T-helper 2 cell treated with Interferon-gamma antibody and Interleukin-4, amounts not matched to agents 5 μg/mL and 100 μg/mL, for 36 hours (primary cell): ENCODE measurements at regions not wholly inside any gene's neighbourhood (a gene's known extent, or its start where the extent isn't known, plus 50 kb on each side); places are given as distances from the start of the nearest gene placed in this dataset.

ENCODE experiments used
- DNase-seq: peaks from one replicate; pipeline ENCODE4 v3.0.0; 2021; ENCODE audit warnings: low spot score
- H3K27ac Mint-ChIP-seq: one replicate; pipeline ENCODE4 v1.8.0; 2021; ENCODE audit warnings: mild to moderate bottlenecking, mixed read lengths
- H3K27me3 Mint-ChIP-seq: one replicate; pipeline ENCODE4 v1.8.0; 2021; ENCODE audit warnings: low read depth, mixed read lengths
- H3K36me3 Mint-ChIP-seq: one replicate; pipeline ENCODE4 v1.8.0; 2021; ENCODE audit warnings: low read depth, mixed read lengths
- H3K4me1 Mint-ChIP-seq: one replicate; pipeline ENCODE4 v1.8.0; 2021; ENCODE audit warnings: low read depth, mixed read lengths
- H3K4me3 Mint-ChIP-seq: one replicate; pipeline ENCODE4 v1.8.0; 2022; ENCODE audit warnings: mild to moderate bottlenecking, moderate library complexity, mixed read lengths
- H3K9me3 Mint-ChIP-seq: one replicate; pipeline ENCODE4 v1.8.0; 2021; ENCODE audit warnings: mixed read lengths

DNA sequence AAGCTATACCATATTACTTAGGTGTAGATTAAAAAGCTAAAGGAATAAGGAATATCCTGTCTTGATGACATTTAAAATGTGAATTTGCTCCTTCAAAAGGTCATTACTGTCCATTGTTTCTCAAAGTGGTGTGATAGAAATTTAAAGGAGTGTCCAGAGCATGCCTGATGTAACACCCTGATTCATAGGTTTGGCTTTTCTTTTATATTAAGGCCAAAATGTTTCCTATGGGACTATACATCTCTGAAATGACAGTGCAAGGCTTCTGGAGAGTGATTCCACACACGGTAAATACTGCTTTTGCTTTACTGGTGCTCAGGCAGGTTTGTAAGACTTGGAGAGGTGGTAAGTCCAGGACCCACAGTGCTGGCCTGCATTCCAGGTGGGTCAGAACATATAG lies 289.9 kb downstream of the RFC3 start:
- H3K9me3 Mint-ChIP-seq: peaks cover 9% of the 10 kb centered on the region

DNA sequence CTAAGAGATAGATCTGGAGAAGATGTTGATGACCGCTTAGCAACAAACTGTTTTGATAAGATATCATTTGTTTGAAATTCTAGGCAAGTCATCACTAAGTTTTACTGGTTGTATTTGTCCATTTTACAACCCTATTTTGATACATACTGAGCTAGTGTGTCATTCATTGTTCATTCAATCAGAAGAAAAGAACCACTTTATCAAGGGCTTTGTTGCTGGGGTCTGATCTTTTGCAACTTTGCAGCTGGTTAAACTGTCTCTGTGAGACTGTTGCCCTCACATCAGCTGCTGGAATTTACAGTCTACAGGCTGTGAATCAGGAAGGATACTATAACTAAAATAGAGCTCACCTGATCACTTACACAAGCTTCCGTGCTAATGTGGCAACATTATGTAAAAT lies 290.5 kb downstream of the RFC3 start:
- Mint-ChIP-seq H3K9me3 (peaks cover 9% of the 10 kb centered on the region), H3K36me3 (no peaks in the 10 kb centered on the region), H3K27ac (no peak overlapping the region), H3K4me3 (no peak overlapping the region), H3K27me3 (no peaks in the 10 kb centered on the region), H3K4me1 (no peaks in the 10 kb centered on the region)
- no peak for DNase-seq

More for the DNA sequence above, 289.9 kb downstream of the RFC3 start:
- no peak for DNase-seq
- no peaks in the 10 kb centered on the region for H3K4me1 Mint-ChIP-seq
- no peaks in the 10 kb centered on the region for H3K27me3 Mint-ChIP-seq
- no peak overlapping the region for H3K4me3 Mint-ChIP-seq
- no peak overlapping the region for H3K27ac Mint-ChIP-seq
- H3K36me3 Mint-ChIP-seq: no peaks in the 10 kb centered on the region

DNA sequence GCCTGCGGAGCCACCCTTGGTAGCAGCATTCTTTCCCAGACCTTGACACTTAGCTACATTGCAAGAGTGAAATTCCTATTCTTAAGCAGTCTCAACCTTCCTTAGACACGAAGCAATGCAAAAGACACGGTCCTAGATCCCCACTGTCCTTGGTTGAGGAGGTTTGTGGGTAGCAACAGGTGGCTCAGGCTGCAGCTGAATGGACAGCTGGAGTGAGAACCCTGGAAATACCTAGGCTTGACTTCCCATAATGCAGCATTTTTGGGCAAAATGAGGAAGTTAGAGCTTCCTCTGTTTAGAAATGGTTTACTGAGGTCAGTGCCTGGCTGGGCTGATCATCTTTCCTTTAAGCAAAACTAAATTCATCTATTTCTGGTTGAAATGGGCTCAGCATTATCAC lies 296.6 kb downstream of the RFC3 start:
- no peaks in the 10 kb centered on the region for H3K36me3 Mint-ChIP-seq
- H3K9me3 Mint-ChIP-seq: peaks cover 5% of the 10 kb centered on the region
- no peaks in the 10 kb centered on the region for H3K4me1 Mint-ChIP-seq
- H3K4me3 Mint-ChIP-seq: no peak overlapping the region
- H3K27ac Mint-ChIP-seq: no peak overlapping the region
- no peak for DNase-seq
- H3K27me3 Mint-ChIP-seq: no peaks in the 10 kb centered on the region

DNA sequence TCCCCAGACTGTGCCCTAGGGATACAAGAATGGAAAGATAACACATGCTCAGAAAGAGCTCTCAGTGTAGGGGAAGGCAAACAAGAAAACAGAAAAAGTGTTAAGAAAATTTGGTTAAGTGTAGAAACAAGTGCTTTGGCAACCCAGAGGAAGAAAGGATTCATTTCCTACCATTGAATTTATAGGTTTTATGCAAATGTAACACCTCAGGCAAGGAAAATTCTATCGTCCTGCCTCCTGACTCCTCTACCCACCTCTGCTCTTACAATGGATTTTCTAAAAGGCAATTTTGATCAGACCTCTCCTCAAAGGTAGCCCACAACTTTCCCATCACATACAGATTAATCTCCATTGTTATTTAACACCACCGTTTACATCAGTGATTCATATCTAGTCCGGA lies 298.7 kb downstream of the RFC3 start:
- Mint-ChIP-seq H3K4me3 (no peak overlapping the region), H3K36me3 (no peaks in the 10 kb centered on the region), H3K9me3 (no peaks in the 10 kb centered on the region), H3K27me3 (no peaks in the 10 kb centered on the region), H3K4me1 (no peaks in the 10 kb centered on the region), H3K27ac (no peak overlapping the region)
- DNase-seq: no peak

DNA sequence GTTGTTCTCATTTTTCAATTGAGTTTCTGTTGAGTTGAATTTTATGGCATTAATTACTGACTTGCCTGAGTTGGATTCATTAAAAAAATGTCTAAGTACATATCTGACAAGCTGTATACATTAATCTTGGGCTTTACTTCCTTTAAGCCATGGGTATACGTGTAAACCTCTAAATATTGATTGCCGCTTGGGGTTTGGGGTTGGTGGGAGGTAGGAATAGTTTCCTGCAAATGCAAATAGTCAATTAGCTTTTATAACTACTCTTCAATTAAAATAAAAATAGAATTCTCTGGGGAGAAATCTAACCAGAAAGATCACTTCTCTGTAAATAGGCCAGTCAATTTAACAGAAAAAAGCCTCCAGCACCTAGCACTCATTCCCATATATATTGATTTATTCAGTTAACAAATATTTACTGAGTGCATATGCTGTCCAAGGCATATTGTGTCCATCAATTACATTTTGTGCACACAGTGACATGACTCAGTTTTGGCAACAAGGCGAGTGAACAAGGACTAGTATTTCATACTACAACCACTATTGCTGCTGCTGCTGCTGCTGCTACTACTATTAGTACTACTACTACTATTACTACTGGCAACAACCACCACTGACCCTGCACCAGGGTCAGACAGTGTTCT lies 306.8 kb downstream of the RFC3 start:
- no peak for DNase-seq
- Mint-ChIP-seq H3K27me3 (peaks cover 3% of the 10 kb centered on the region), H3K9me3 (no peaks in the 10 kb centered on the region), H3K4me3 (no peak overlapping the region), H3K27ac (no peak overlapping the region), H3K4me1 (no peaks in the 10 kb centered on the region), H3K36me3 (no peaks in the 10 kb centered on the region)

DNA sequence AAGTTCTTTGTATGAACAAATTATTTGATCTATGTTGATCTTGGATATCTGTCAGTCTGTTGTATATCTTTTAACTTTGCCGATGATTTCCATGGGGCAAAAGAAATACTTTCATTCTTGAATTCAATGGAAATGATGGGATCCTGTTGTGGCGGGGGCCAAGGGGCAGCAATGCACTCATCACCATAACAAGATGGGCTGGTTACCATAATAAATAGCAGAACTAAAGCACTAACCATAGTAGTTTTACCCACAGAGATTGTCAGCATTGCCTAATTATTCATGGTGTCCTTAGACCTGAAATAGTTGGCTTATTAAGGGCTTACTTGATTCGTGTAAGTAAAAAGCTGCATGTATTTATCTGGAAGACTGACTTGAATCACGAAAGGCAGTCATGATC lies 309.6 kb downstream of the RFC3 start:
- Mint-ChIP-seq H3K36me3 (no peaks in the 10 kb centered on the region), H3K27me3 (peaks cover 3% of the 10 kb centered on the region), H3K4me1 (no peaks in the 10 kb centered on the region), H3K9me3 (no peaks in the 10 kb centered on the region), H3K4me3 (no peak overlapping the region), H3K27ac (no peak overlapping the region)
- no peak for DNase-seq

DNA sequence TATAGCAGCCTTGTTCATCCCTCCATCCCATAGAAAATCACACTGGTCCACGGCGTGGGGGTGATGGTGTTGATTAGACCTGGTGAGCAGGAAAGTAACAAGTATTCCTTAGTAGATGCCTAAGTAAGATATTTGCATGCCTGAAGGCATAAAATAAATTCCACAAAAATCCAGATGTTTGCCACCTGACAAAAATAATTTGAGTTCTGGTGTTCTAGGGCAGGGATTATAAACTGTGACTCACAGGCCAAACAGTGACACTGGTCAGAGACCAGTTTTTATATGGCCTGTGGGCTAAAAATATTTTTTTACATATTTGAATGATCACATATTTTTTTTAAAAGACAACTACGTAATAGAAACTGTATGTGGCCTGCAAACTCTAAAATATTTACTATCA lies 310.7 kb downstream of the RFC3 start:
- Mint-ChIP-seq H3K4me3 (no peak overlapping the region), H3K4me1 (no peaks in the 10 kb centered on the region), H3K9me3 (no peaks in the 10 kb centered on the region), H3K27me3 (peaks cover 3% of the 10 kb centered on the region), H3K27ac (no peak overlapping the region), H3K36me3 (no peaks in the 10 kb centered on the region)
- DNase-seq: no peak

DNA sequence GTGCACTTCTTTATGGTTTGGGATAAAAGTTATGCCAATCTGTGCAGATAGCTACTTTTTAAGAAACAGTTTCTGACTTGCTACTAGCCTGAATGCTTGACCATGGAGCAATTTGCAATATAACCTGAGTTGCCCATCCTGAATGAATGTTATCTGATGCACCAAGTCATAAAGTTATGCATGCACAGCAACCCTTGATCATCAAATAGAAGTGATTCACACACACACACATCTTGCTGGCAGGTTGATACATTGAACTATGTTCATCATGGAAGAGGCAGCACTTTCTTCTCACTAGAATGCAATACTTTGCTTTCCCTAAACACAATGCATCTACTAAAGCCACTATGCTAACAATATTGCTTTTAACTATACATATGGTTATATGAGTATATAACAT lies 311.5 kb downstream of the RFC3 start:
- no peak for DNase-seq
- Mint-ChIP-seq H3K27me3 (peaks cover 3% of the 10 kb centered on the region), H3K36me3 (no peaks in the 10 kb centered on the region), H3K4me1 (no peaks in the 10 kb centered on the region), H3K9me3 (no peaks in the 10 kb centered on the region), H3K4me3 (no peak overlapping the region), H3K27ac (no peak overlapping the region)

DNA sequence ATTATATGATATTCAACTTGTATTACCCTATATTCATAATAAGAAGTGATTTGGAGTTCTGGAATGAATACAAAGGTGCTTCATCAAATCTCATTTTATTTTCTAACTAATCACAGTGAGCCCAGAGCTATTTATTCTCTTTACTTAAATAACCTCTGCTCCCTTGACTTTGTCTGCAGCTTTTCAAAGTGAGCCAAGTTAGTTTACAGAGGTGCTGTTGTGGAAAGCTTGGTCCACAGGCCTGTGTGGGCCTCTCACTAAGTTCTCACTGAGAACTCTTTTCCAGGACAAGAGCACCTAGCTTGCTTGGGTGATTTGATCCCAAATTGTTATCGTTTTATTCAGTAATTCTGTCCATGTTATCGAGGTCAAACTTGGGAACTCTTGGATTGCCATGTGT lies 319.3 kb downstream of the RFC3 start:
- Mint-ChIP-seq H3K4me1 (no peaks in the 10 kb centered on the region), H3K27me3 (peaks cover 4% of the 10 kb centered on the region), H3K27ac (no peak overlapping the region), H3K36me3 (no peaks in the 10 kb centered on the region), H3K9me3 (peaks cover 6% of the 10 kb centered on the region), H3K4me3 (no peak overlapping the region)
- DNase-seq: no peak

DNA sequence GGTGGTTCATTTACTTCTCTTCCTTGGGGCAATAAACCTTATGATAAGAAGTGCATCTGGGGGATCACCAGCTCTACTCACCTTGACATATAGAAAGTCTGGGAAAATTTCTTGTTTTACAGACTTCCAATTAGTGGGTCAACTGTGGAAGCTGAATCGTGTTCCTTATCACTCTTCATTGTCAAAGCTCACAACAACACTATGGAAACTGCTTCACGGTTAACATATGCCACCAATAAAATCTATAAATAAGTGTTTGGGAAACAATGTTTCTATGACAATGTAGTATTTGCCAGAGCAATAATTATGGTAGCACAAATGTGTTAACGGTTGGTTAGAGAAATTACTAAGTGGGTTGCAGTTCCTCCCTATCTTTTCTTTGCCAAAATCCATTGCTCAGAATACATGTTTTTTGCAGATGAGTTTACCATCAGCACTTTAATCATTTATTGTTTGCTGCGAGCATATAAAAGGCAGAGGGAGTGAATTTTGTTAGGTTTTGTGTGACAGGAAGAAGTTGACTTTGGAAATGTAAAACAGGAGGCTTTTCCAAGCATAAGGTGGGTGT lies 321.8 kb downstream of the RFC3 start:
- Mint-ChIP-seq H3K36me3 (no peaks in the 10 kb centered on the region), H3K9me3 (peaks cover 6% of the 10 kb centered on the region), H3K27ac (no peak overlapping the region), H3K27me3 (peaks cover 4% of the 10 kb centered on the region), H3K4me1 (no peaks in the 10 kb centered on the region), H3K4me3 (no peak overlapping the region)
- DNase-seq: no peak

DNA sequence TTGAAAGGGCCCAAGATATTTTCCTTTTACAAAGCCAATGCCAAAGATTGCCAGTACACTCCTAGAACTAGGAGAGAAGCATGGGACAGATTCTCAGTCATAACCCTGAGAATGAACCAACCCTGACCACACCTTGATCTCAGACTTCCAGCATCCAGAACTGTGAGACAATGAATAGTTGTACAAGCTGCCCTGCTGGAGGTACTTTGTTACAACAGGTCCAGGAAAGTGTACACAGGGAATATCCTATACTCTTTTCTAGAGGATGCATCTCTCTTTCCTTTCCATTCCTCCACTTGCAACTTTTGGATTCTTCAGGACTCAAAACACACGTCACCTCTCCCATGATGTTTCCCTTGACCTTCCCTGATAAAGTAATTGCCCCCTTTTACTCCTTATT lies 325.7 kb downstream of the RFC3 start:
- H3K36me3 Mint-ChIP-seq: no peaks in the 10 kb centered on the region
- no peak overlapping the region for H3K4me3 Mint-ChIP-seq
- H3K27me3 Mint-ChIP-seq: peaks cover 8% of the 10 kb centered on the region
- H3K4me1 Mint-ChIP-seq: no peaks in the 10 kb centered on the region
- DNase-seq: no peak
- no peaks in the 10 kb centered on the region for H3K9me3 Mint-ChIP-seq
- no peak overlapping the region for H3K27ac Mint-ChIP-seq

DNA sequence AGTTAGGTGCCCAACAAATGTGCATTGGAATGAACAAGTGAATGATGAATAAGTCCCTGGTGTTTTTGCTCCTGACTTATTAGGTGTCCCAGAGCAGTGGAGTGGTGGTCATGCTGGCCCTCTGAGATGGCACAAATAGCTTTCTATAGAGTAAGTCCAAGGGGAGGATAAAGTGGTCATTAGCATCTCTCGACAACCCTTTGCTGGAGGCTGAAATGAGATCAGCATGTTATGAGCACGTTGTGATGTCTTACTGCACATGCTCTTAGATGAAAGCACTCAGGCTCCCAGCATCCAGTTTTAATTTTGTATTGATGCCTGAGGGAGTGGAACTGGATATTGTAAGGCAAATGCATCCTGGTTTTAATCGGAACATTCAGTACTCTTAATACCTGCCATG lies 326.2 kb downstream of the RFC3 start:
- DNase-seq: no peak
- Mint-ChIP-seq H3K36me3 (no peaks in the 10 kb centered on the region), H3K27ac (no peak overlapping the region), H3K27me3 (peaks cover 12% of the 10 kb centered on the region), H3K4me3 (no peak overlapping the region), H3K9me3 (no peaks in the 10 kb centered on the region), H3K4me1 (no peaks in the 10 kb centered on the region)

DNA sequence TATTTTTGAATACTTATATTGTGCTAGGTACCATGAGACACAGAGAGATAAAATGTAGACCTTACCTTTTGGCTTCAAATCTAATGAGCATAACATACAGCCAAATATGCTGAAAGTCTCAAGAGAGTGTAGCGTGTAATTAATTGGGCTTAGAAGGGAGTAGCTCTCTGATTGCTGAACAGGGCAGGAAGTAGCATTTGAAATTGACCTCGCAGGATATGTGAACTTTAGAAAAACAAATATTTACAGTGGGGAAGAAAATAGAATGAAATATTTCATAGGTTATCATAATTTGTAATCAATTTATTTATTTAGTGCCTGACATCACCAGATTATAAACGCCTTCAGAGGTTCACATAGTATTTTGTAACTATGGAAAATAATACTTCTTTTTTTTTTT lies 327.1 kb downstream of the RFC3 start:
- no peak for DNase-seq
- H3K36me3 Mint-ChIP-seq: no peaks in the 10 kb centered on the region
- no peak overlapping the region for H3K27ac Mint-ChIP-seq
- no peaks in the 10 kb centered on the region for H3K4me1 Mint-ChIP-seq
- peaks cover 10% of the 10 kb centered on the region for H3K27me3 Mint-ChIP-seq
- no peak overlapping the region for H3K4me3 Mint-ChIP-seq
- no peaks in the 10 kb centered on the region for H3K9me3 Mint-ChIP-seq

DNA sequence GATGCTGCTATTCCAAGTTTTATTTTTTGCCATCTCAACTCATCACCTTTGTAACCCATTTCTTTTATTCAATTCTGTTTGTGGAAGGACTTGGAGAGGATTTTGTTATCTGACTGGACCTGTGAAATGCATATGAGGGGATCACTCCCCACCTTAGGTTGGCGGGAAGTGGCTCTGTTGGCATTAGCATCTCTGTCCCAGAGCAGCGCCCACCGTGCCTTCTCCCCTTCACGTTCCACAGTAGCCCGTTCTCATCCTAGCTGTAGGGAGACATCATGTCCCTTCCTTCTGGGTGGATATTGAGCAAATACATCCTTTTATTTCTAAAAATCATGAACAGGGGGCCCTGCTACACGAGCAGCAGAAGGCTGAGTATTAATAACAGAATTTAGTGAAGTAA lies 330.4 kb downstream of the RFC3 start:
- peaks cover 10% of the 10 kb centered on the region for H3K4me1 Mint-ChIP-seq
- H3K27ac Mint-ChIP-seq: no peak overlapping the region
- H3K9me3 Mint-ChIP-seq: no peaks in the 10 kb centered on the region
- no peaks in the 10 kb centered on the region for H3K36me3 Mint-ChIP-seq
- no peak overlapping the region for H3K4me3 Mint-ChIP-seq
- DNase-seq: no peak
- peaks cover 8% of the 10 kb centered on the region for H3K27me3 Mint-ChIP-seq

DNA sequence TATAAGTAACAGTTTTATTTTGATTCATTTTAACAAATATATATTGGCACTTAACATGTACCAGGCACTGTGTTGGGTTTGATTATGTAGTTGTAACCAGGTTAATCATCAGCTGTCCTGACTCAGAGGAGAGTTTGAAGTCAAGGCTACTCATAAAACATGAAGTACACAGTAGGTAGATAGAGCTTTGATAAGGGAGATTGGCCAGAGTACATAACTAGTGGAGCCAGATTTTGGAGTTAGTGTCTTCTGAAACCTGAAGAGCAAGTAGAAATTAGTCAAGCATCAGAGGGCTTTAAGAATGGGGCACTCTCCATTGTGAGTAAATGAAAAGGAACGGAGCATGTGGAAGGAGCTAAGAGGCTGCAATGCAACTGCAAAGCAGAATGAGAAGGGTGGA lies 333.9 kb downstream of the RFC3 start:
- no peak for DNase-seq
- Mint-ChIP-seq H3K4me3 (no peak overlapping the region), H3K27me3 (peaks cover 8% of the 10 kb centered on the region), H3K9me3 (no peaks in the 10 kb centered on the region), H3K27ac (no peak overlapping the region), H3K36me3 (no peaks in the 10 kb centered on the region), H3K4me1 (peaks cover 23% of the 10 kb centered on the region)
